Activated CD8-positive, alpha-beta memory T cell treated with anti-CD3 and anti-CD28 coated beads for 1 hour (primary cell): ENCODE measurements at regions not wholly inside any gene's neighbourhood (a gene's known extent, or its start where the extent isn't known, plus 50 kb on each side); places are given as distances from the start of the nearest gene placed in this dataset.

Experiments
- DNase-seq, 2 donors: peaks; one replicate each; pipeline ENCODE4 v3.0.0-alpha.2; 2020; ENCODE audit warnings: low read depth in 1 of 2; ENCODE audit errors: extremely low read depth in 1 of 2

- DNase-seq, result no peak
Measured at GRCh38 chr4:15270201-15270600, 157.6 kb upstream of the C1QTNF7 start.

GRCh38 chr4:15286041-15286440 is 141.8 kb upstream of the C1QTNF7 start:
- no peak for DNase-seq

- DNase-seq, result no peak
Measured at GRCh38 chr4:15291122-15291521, 136.7 kb upstream of the C1QTNF7 start.

- DNase-seq, result no peak
Measured at GRCh38 chr4:15293711-15294110, 134.1 kb upstream of the C1QTNF7 start.

- no peak for DNase-seq
Measured at GRCh38 chr4:15294202-15294601, 133.6 kb upstream of the C1QTNF7 start.

- DNase-seq, result no peak
Measured at GRCh38 chr4:15294832-15295231, 133.0 kb upstream of the C1QTNF7 start.

GRCh38 chr4:15295421-15296162 is 132.2 kb upstream of the C1QTNF7 start:
- no peak for DNase-seq

- no peak for DNase-seq
Measured at GRCh38 chr4:15297344-15297743, 130.5 kb upstream of the C1QTNF7 start.

GRCh38 chr4:15299627-15300026 is 128.2 kb upstream of the C1QTNF7 start:
- no peak for DNase-seq

- no peak for DNase-seq
Measured at GRCh38 chr4:15303052-15303641, 124.7 kb upstream of the C1QTNF7 start.

GRCh38 chr4:15314974-15315373 is 112.9 kb upstream of the C1QTNF7 start:
- no peak for DNase-seq

- no peak for DNase-seq
Measured at GRCh38 chr4:15317246-15317645, 110.6 kb upstream of the C1QTNF7 start.

- DNase-seq, result no peak
Measured at GRCh38 chr4:15318621-15319348, 109.0 kb upstream of the C1QTNF7 start.

- DNase-seq, result no peak
Measured at GRCh38 chr4:15320121-15320678, 107.6 kb upstream of the C1QTNF7 start.

GRCh38 chr4:15322006-15322405 is 105.8 kb upstream of the C1QTNF7 start:
- DNase-seq, result no peak

- DNase-seq, result no peak
Measured at GRCh38 chr4:15325987-15326386, 101.8 kb upstream of the C1QTNF7 start.

- no peak for DNase-seq
Measured at GRCh38 chr4:15327311-15328298, 100.2 kb upstream of the C1QTNF7 start.

- DNase-seq, result no peak
Measured at GRCh38 chr4:15331930-15332329, 95.9 kb upstream of the C1QTNF7 start.

GRCh38 chr4:15332377-15332776 is 95.5 kb upstream of the C1QTNF7 start:
- DNase-seq, result no peak
